ENCODE measurements at regions not wholly inside any gene's neighbourhood (a gene's known extent, or its start where the extent isn't known, plus 50 kb on each side); places are given as distances from the start of the nearest gene placed in this dataset.

- no peak for DNase-seq
These were observed 2267.7 kb upstream of the ACO1 start for GRCh38 chr9:30116673-30117217.

GRCh38 chr9:30120666-30121065 lies 2263.8 kb upstream of the ACO1 start:
- DNase-seq = no peak

- no peak for DNase-seq
These were observed 2262.8 kb upstream of the ACO1 start for GRCh38 chr9:30121611-30122010.

- no peak for DNase-seq
These were observed 2258.6 kb upstream of the ACO1 start for GRCh38 chr9:30125881-30126280.

- no peak for DNase-seq
These were observed 2257.1 kb upstream of the ACO1 start for GRCh38 chr9:30127371-30127770.

GRCh38 chr9:30140407-30140806 lies 2244.0 kb upstream of the ACO1 start:
- DNase-seq = no peak

DNA sequence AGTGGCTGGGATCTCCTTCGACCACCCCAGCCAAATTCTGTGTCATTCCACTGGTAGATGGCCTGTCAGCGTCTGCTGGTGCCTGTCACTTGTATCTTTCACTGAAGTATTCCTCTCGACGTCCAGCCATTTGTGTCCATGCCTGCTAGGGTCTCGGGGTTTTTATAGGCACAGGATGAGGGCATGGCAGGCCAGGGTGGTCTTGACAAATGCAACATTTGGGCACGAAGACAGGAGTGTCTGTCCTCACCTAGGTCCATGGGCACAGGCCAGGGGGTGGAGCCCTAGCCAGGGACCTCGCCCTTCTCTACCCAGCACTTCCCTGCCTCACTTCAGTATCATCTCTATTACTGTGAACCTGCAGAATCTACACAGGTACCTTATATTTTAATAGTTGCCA lies 2223.9 kb upstream of the ACO1 start:
- no peak for DNase-seq

DNA sequence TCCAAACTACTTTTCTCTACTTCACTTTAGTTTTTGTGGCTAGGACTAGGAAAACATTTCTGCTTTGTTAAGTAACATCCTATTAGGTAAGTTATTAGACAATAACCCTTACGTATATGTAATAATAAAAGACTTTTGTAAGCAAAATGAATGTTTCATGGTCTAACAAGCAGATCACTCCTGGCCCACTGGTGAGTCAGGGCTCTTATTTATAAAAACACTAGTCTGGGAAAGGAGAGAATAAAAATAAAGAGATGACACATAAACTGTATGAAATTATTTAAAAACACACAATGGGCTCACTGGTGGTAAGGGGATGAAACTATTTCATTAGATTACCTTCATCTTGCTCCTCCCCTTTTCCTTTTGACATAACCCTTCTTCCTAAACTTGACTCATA lies 2212.2 kb upstream of the ACO1 start:
- no peak for DNase-seq

DNA sequence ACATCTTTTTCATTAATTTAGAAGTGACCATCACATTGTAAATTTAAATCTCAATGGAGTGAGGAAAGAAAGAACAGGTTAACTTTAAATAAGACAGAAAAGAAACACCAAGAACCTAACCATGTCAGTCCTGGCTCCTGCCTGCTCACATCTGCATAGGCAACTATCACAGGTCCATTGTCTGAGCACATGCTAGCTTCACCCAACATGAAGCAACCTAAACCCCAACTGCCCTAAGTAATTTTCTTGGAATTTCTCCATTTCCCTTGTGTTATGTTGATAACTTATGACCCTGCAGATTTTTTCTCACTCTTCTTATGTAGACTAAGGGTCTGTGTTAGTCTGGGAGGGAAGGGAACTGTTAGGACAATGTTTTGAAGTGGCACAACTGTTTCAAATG lies 2205.8 kb upstream of the ACO1 start:
- DNase-seq = no peak

DNA sequence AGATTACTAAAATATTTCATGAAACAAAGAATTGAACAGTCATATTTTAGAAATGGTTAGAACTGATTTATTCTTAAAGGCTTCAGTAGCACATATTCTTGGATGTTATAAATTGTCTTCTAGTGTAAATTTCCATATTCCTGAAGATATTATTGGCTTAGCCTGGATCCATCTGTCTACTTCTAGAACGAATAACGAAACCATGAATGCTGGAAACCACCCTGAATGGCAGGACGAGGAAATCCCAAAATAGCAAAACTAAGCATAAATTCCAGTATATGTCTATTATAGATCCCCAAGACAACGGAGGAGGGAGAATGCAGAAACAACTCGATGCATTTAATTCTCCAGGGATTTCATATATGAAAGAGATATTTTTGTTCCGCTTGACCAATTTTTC lies 2191.0 kb upstream of the ACO1 start:
- DNase-seq = no peak

GRCh38 chr9:30196941-30197340 lies 2187.5 kb upstream of the ACO1 start:
- no peak for DNase-seq

- no peak for DNase-seq
These were observed 2187.0 kb upstream of the ACO1 start for GRCh38 chr9:30197453-30197852.

DNA sequence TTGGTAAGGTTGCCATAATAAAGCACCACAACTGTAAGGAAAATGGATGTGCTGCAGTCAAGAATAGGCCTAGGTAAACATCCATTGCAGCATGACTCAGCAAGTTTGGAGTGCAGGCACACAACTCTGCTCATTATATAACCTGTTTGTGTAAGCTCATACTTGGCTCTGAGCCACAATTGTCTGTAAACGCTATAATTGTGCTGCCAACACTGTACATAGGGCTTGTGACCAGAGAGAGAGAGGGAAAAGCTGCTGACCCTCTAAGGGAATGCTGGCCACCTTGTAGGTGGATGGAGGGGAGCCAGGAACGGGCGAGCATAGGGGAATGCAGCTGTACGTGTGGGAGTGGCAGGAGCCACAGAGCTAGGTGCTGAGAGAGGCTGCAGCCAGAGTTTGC lies 2186.5 kb upstream of the ACO1 start:
- DNase-seq = no peak

DNA sequence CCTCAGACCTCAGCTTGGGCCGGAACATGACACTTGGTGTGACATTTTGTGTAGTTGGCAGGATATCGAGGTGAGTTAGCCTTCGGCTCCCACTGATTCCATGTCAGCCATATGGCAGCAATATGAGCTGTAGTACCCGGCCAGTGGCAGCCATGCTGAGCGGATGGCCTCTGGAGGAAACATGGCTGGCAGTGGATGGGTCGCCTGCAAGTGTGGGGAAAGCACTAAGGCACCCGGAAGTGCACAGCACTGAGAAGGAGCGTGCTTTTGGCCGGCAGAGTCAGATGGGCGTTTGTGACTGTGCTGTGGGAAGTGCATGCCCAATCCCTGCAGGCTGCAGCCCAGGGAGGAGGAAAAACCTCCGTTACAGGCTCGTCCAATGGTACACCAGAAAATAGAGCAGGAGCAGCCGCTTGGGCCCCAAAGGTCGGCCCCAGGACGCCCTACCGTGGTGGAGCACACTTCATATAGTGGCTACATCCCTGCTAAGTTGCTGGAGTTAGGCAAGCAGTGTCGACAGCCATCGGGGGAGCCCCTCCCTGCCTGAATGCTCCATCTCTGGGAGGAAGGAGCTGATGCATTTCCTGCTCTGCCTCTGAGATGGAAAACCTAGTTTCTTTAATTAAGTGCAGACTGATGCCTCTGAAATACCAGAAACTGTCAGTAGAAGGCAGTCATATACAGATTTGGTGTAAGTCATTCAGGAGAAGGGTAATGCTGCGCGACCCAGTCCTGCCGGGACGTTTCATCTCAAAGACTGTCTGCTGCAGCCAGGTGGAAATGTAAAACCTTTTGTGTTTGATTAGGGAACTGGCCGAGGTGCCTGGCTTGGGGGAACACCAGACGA lies 2185.8 kb upstream of the ACO1 start:
- DNase-seq = no peak

DNA sequence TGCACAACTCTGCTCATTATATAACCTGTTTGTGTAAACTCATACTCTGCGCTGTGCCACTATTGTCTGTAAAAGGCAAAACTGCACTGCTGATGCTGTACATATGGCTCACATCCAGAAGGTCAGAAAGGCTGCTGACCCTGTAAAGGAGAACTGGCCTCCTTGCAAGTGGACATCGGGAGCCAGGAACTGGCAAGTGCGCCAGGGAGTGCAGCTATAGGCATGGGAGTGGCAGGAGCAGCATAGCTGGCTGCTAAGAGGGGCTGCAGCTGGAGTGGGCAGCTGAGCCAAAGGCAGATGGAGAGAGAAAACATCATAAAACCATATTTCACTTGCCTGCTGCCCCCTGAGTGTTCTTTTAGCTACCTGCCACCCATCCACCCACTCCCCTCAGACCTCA lies 2183.4 kb upstream of the ACO1 start:
- no peak for DNase-seq

- no peak for DNase-seq
These were observed 2149.4 kb upstream of the ACO1 start for GRCh38 chr9:30235068-30235467.

DNA sequence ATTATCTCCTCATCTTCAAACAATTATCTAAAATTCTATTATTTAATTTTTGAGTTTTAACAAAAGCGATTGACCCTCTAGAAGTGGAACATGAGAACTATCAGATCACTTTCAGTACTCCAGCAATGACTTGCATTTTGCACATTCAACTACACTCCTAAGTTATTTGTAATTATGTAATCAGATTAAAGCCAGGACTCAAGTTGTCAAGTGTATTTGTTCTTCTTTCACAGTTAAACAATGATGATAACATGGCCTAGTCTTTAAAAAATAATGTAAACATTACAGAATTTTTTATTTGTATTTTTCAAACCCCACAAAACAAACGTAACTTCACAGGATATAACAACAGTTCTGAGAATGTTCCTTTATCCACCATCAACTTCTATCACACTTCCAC lies 2148.9 kb upstream of the ACO1 start:
- DNase-seq = no peak

- DNase-seq = no peak
These were observed 2144.6 kb upstream of the ACO1 start for GRCh38 chr9:30239878-30240277.

- no peak for DNase-seq
These were observed 2141.0 kb upstream of the ACO1 start for GRCh38 chr9:30243467-30243866.

DNA sequence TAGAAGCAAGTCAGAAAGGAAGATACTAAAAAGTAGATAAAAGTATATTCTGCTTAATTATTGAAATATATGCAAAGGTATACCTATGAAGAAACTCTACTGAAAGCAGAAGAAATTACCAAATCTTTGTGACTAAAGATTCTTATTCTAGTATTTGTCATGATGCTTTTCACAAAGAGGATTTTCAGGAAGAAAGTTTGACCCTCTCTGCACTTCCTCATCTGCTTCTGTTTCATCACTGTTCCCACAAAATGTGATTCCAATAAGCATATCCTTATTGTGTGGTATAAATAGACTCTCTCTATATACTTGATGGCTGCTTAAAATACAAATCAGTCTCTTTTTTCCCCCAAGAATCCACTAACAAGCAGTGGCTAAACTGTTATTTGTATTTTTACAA lies 2139.6 kb upstream of the ACO1 start:
- DNase-seq = no peak

DNA sequence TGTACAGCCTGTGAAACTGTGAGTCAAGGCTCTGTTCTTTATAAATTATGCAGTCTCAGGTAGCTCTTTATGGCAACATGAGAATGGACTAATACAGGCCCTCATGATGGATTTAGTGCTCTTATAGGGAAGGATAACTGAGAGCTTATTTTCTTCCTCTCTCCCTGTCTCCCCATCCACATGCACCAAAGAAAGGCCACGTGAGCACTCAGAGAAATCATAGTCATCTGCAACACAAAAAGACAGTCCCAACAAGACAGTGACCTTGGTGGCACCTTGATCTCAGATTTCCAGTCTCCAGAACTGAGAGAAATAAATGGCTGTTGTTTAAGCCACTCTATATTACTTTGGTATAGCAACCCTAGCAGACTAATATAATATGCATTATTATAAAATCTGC lies 2133.6 kb upstream of the ACO1 start:
- DNase-seq = no peak

- DNase-seq = no peak
These were observed 2126.3 kb upstream of the ACO1 start for GRCh38 chr9:30258094-30258493.

DNA sequence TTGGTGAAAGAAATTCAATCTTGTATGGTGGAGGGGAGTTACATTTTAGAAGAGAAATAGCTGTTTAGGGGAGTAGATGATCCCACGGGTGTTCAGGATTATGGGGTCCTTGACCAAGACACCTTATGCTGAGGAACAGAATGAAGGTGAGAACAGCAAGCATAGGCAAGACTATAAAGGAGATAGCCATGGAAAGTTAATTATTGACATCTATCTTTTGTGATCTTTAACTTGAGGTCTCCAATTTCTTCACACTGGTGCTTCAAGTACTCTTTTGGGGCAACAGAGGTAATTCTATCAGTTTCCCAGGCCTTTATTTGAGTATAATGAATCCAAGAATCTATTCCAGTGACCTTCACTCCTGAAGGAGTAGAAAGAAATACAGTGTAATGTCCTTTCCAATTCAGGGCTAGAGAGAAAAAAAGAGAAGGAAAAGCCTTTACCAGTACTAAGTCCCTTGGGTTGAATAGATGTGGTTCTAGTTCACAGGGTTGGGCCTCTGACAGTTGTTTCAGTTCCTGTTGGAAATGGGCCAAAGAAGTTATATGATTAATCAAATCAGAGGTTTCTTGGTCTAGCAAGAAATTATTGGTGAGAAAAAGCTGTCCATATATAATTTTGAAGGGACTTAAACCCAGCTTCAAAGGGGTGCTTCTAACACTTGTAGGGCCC lies 2104.1 kb upstream of the ACO1 start:
- no peak for DNase-seq

- DNase-seq = no peak
These were observed 2095.0 kb upstream of the ACO1 start for GRCh38 chr9:30289435-30289834.
